SK-N-SH (cell line): ENCODE measurements at regions not wholly inside any gene's neighbourhood (a gene's known extent, or its start where the extent isn't known, plus 50 kb on each side); places are given as distances from the start of the nearest gene placed in this dataset.

Source experiments
- CTCF ChIA-PET: fragments of 300-600, 350-600 bp; formaldehyde crosslinking; extraction: SDS; loops from one replicate; lab custom pipeline; 2021; lab: Yijun Ruan, JAX
- POLR2A ChIA-PET: fragments of 350-600 bp; sonication (Branson Sonifier 250); formaldehyde crosslinking; extraction: SDS; loops from one replicate; lab custom pipeline; 2020; ENCODE audit warnings: antibody characterized with exemption, inconsistent platforms; lab: Yijun Ruan, JAX
- DNase-seq: peaks from one replicate; pipeline ENCODE4 v3.0.0; 2012
- H2AFZ ChIP-seq: fragments of 200-600 bp; sonication (generic); 2 replicates; pipeline ENCODE4 v1.8.1; 2016; ENCODE audit warnings: antibody characterized with exemption, mild to moderate bottlenecking, low read depth
- H3F3A ChIP-seq: fragments of 200-600 bp; sonication (generic); replicated peaks from 2 replicates; pipeline ENCODE3; 2016; ENCODE audit warnings: antibody characterized with exemption, mild to moderate bottlenecking; ENCODE audit not compliant: insufficient read depth
- H3K27ac ChIP-seq, 2 experiments: fragments of 200-500 bp in 1 of 2; fragments of 200-600 bp in 1 of 2; sonication (Bioruptor generic) in 1 of 2; sonication (generic), shearing (Covaris generic) in 1 of 2; 2 replicates each; pipeline versions ENCODE4 v1.5.1 to v1.6.1; 2014 to 2016; ENCODE audit warnings: low read depth in 2 of 2, inconsistent platforms in 1 of 2, low read length in 1 of 2, mild to moderate bottlenecking in 1 of 2, mixed read lengths in 1 of 2
- H3K27me3 ChIP-seq: fragments of 200-600 bp; sonication (generic), shearing (Covaris generic); 2 replicates; pipeline ENCODE4 v1.6.1; 2016; ENCODE audit warnings: mixed run types; ENCODE audit not compliant: insufficient read depth
- H3K36me3 ChIP-seq, 2 experiments: fragments of 200-500 bp in 1 of 2; fragments of 200-600 bp in 1 of 2; sonication (Bioruptor generic) in 1 of 2; sonication (generic) in 1 of 2; replicated peaks in 1 of 2; 2 replicates each; pipeline versions ENCODE3 to v1.5.1; 2014 to 2016; ENCODE audit warnings: low read length in 1 of 2, mild to moderate bottlenecking in 1 of 2; ENCODE audit not compliant: insufficient read depth in 2 of 2, control insufficient read depth in 1 of 2
- H3K4me1 ChIP-seq, 2 experiments: fragments of 200-500 bp in 1 of 2; fragments of 200-600 bp in 1 of 2; sonication (Bioruptor generic) in 1 of 2; sonication (generic), shearing (Covaris generic) in 1 of 2; 2 replicates each; pipeline versions ENCODE4 v1.5.1 to v1.6.1; 2014 to 2016; ENCODE audit warnings: low read depth in 1 of 2, low read length in 1 of 2, mixed run types in 1 of 2; ENCODE audit not compliant: insufficient read depth in 2 of 2, control insufficient read depth in 1 of 2
- H3K4me2 ChIP-seq: fragments of 200-600 bp; sonication (generic), shearing (Covaris generic); 2 replicates; pipeline ENCODE4 v1.6.1; 2017; ENCODE audit warnings: mixed run types
- H3K4me3 ChIP-seq, 2 experiments: fragments of 200-500 bp in 1 of 2; fragments of 200-600 bp in 1 of 2; sonication (Bioruptor generic) in 1 of 2; sonication (generic), shearing (Covaris generic) in 1 of 2; 2 replicates each; pipeline versions ENCODE4 v1.5.1 to v1.8.1; 2014 to 2016; ENCODE audit warnings: low read depth in 2 of 2, inconsistent platforms in 1 of 2, low read length in 1 of 2, mild to moderate bottlenecking in 1 of 2, mixed read lengths in 1 of 2, moderate library complexity in 1 of 2
- H3K79me2 ChIP-seq: fragments of 200-600 bp; sonication (generic); 2 replicates; pipeline ENCODE4 v1.8.1; 2017; ENCODE audit warnings: mild to moderate bottlenecking; ENCODE audit not compliant: insufficient read depth
- H3K9ac ChIP-seq: fragments of 200-600 bp; sonication (generic); 2 replicates; pipeline ENCODE4 v1.6.1; 2017; ENCODE audit warnings: mixed run types
- H3K9me2 ChIP-seq: fragments of 200-600 bp; sonication (generic); 2 replicates; pipeline ENCODE4 v1.6.1; 2017; ENCODE audit warnings: mixed run types
- H3K9me3 ChIP-seq: fragments of 200-600 bp; sonication (generic); 2 replicates; pipeline ENCODE4 v1.6.1; 2017; ENCODE audit warnings: mixed run types, mild to moderate bottlenecking, moderate library complexity
- H4K20me1 ChIP-seq: fragments of 200-600 bp; sonication (generic); 2 replicates; pipeline ENCODE4 v1.6.1; 2017; ENCODE audit warnings: mild to moderate bottlenecking, mixed run types; ENCODE audit not compliant: insufficient read depth
- FOSL2 ChIP-seq: IDR thresholded peaks from 2 replicates; pipeline ENCODE4 v1.4.0; 2012; ENCODE audit warnings: low read depth, mild to moderate bottlenecking, moderate library complexity, borderline replicate concordance
- FOXJ3 ChIP-seq: sonication (generic); formaldehyde crosslinking; IDR thresholded peaks from 2 replicates; pipeline ENCODE4 v1.5.1; 2020; ENCODE audit warnings: mild to moderate bottlenecking, missing genetic modification reagents
- FOXM1 ChIP-seq: IDR thresholded peaks from 2 replicates; pipeline ENCODE4 v1.4.0; 2012; ENCODE audit warnings: low read depth, mild to moderate bottlenecking
- GATA2 ChIP-seq: sonication (generic); formaldehyde crosslinking; IDR thresholded peaks from 2 replicates; pipeline ENCODE4 v1.5.0; 2020; ENCODE audit warnings: mild to moderate bottlenecking, missing genetic modification reagents
- JUND ChIP-seq: IDR thresholded peaks from 2 replicates; pipeline ENCODE4 v1.4.0; 2012
- MEF2A ChIP-seq: IDR thresholded peaks from 2 replicates; pipeline ENCODE4 v1.4.0; 2012; ENCODE audit warnings: low read depth, borderline replicate concordance
- MXI1 ChIP-seq: IDR thresholded peaks from 2 replicates; pipeline ENCODE4 v1.6.1; 2012; ENCODE audit warnings: mild to moderate bottlenecking, low read depth, low read length, improper control_type of control experiment
- NFIC ChIP-seq: IDR thresholded peaks from 2 replicates; pipeline ENCODE4 v1.4.0; 2012; ENCODE audit warnings: borderline replicate concordance
- RAD21 ChIP-seq: IDR thresholded peaks from 2 replicates; pipeline ENCODE4 v1.6.1; 2012; ENCODE audit warnings: mild to moderate bottlenecking, low read length
- RCOR1 ChIP-seq: fragments of 150-350 bp; IDR thresholded peaks from 2 replicates; pipeline ENCODE4 v1.6.1; 2017; ENCODE audit warnings: antibody characterized with exemption, low read length
- REST ChIP-seq: IDR thresholded peaks from 2 replicates; pipeline ENCODE4 v1.6.1; 2012; ENCODE audit warnings: mild to moderate bottlenecking, low read depth, low read length, moderate library complexity
- RXRA ChIP-seq: IDR thresholded peaks from 2 replicates; pipeline ENCODE4 v1.4.0; 2012; ENCODE audit warnings: low read depth, mild to moderate bottlenecking, borderline replicate concordance
- SMC3 ChIP-seq: IDR thresholded peaks from 2 replicates; pipeline ENCODE4 v1.6.1; 2012; ENCODE audit warnings: low read depth, low read length, improper control_type of control experiment
- TEAD4 ChIP-seq: IDR thresholded peaks from 2 replicates; pipeline ENCODE4 v1.4.0; 2012; ENCODE audit warnings: mild to moderate bottlenecking, borderline replicate concordance; ENCODE audit not compliant: insufficient read depth
- USF2 ChIP-seq: fragments of 150-350 bp; IDR thresholded peaks from 2 replicates; pipeline ENCODE4 v1.6.1; 2017; ENCODE audit warnings: antibody characterized with exemption, low read length, low read depth, borderline replicate concordance
- ZBTB33 ChIP-seq: IDR thresholded peaks from 2 replicates; pipeline ENCODE4 v1.4.0; 2012; ENCODE audit warnings: low read depth, borderline replicate concordance
- WGBS: methylation state at CpG from one replicate; pipeline ENCODE4 v1.1.6; 2017; ENCODE audit warnings: low lambda C conversion rate; 5-methylcytosine and 5-hydroxymethylcytosine counted together

- CTCF ChIA-PET = no interaction called here
- Histone ChIP-seq H3K79me2 (no peaks in the 10 kb centered on the region), H3K27ac (no peak overlapping the region), H3K9ac (no peak overlapping the region), H3K36me3 (no peaks in the 10 kb centered on the region), H3K4me3 (no peak overlapping the region), H3K9me3 (no peaks in the 10 kb centered on the region), H4K20me1 (no peaks in the 10 kb centered on the region), H2AFZ (no peak overlapping the region), H3K27me3 (no peaks in the 10 kb centered on the region), H3F3A (no peaks in the 10 kb centered on the region), H3K4me2 (no peak overlapping the region), H3K9me2 (no peaks in the 10 kb centered on the region), H3K4me1 (peaks cover 0 to 9% of the 10 kb centered on the region in 2 experiments; a peak in 2 of 4 replicates)
- WGBS = 21% methylated on average over 2 of the region's 2 CpGs
- TF ChIP-seq JUND (no peak), FOSL2 (no peak), TEAD4 (no peak)
- no peak for DNase-seq
- POLR2A ChIA-PET = no interaction called here
These were observed 499.1 kb downstream of the RASEF start for GRCh38 chr9:82563841-82564240.

GRCh38 chr9:82565188-82565969 lies 497.6 kb downstream of the RASEF start:
- H3K4me2 ChIP-seq = no peak overlapping the region
- no peak overlapping the region for H3K27ac ChIP-seq
- POLR2A ChIA-PET = no interaction called here
- peaks cover 0 to 3% of the 10 kb centered on the region in 2 experiments; a peak in 1 of 4 replicates for H3K4me1 ChIP-seq
- no peaks in the 10 kb centered on the region for H3K9me2 ChIP-seq
- no peaks in the 10 kb centered on the region for H4K20me1 ChIP-seq
- H3K9me3 ChIP-seq = no peaks in the 10 kb centered on the region
- 43% methylated on average over 5 of the region's 6 CpGs for WGBS
- TF ChIP-seq REST = no peak
- no peak for TF ChIP-seq FOXJ3 (CRISPR knock-in tag)
- H3K4me3 ChIP-seq = no peak overlapping the region
- no peaks in the 10 kb centered on the region for H3K79me2 ChIP-seq
- H3F3A ChIP-seq = no peaks in the 10 kb centered on the region
- CTCF ChIA-PET = interaction anchor here (0.6 kb wide), 1 partner anchor 10 kb away, joined by 3 read pairs; no protein-coding TSS in a partner anchor
- H3K36me3 ChIP-seq = no peaks in the 10 kb centered on the region
- DNase-seq = no peak
- no peaks in the 10 kb centered on the region for H3K27me3 ChIP-seq
- H2AFZ ChIP-seq = no peak overlapping the region
- no peak overlapping the region for H3K9ac ChIP-seq

- H3K4me1 ChIP-seq = no peaks in the 10 kb centered on the region; a peak in 1 of 4 replicates
- no peak overlapping the region for H3K4me3 ChIP-seq
- H3K79me2 ChIP-seq = no peaks in the 10 kb centered on the region
- H3K27ac ChIP-seq = no peak overlapping the region
- ChIA-PET CTCF (no interaction called here), POLR2A (no interaction called here)
- no peaks in the 10 kb centered on the region for H3K9me3 ChIP-seq
- no peak overlapping the region for H3K9ac ChIP-seq
- H3K27me3 ChIP-seq = no peaks in the 10 kb centered on the region
- H4K20me1 ChIP-seq = no peaks in the 10 kb centered on the region
- H3K36me3 ChIP-seq = no peaks in the 10 kb centered on the region
- WGBS = 69% methylated on average over 3 of the region's 3 CpGs
- no peak overlapping the region for H3K4me2 ChIP-seq
- no peaks in the 10 kb centered on the region for H3K9me2 ChIP-seq
- no peaks in the 10 kb centered on the region for H3F3A ChIP-seq
- H2AFZ ChIP-seq = no peak overlapping the region
- no peak for DNase-seq
- TF ChIP-seq MEF2A = no peak
- no peak for TF ChIP-seq GATA2 (CRISPR knock-in tag)
- TF ChIP-seq RCOR1 = no peak
- TF ChIP-seq RXRA = no peak
- TF ChIP-seq RAD21 = no peak
- no peak for TF ChIP-seq NFIC
- TF ChIP-seq SMC3 = no peak
- TF ChIP-seq FOXM1 = no peak
- no peak for TF ChIP-seq USF2
- no peak for TF ChIP-seq ZBTB33
- no peak for TF ChIP-seq MXI1
These were observed 495.0 kb downstream of the RASEF start for GRCh38 chr9:82567953-82568352.
